ENCODE measurements at regions not wholly inside any gene's neighbourhood (a gene's known extent, or its start where the extent isn't known, plus 50 kb on each side); places are given as distances from the start of the nearest gene placed in this dataset.

GRCh38 chr4:113849771-113850170 is 88.2 kb upstream of the CAMK2D start:
- DNase-seq (ENCODE audit: low spot score) (no peak), FAIRE-seq (no peak)

GRCh38 chr4:113847710-113848109 is 86.2 kb upstream of the CAMK2D start:
- no peak for DNase-seq (ENCODE audit: low spot score)
- FAIRE-seq, result no peak

GRCh38 chr4:113846433-113846832 is 84.9 kb upstream of the CAMK2D start:
- FAIRE-seq, result no peak
- no peak for DNase-seq (ENCODE audit: low spot score)

GRCh38 chr4:113845138-113845537 is 83.6 kb upstream of the CAMK2D start:
- DNase-seq (ENCODE audit: low spot score) (no peak), FAIRE-seq (no peak)

DNA sequence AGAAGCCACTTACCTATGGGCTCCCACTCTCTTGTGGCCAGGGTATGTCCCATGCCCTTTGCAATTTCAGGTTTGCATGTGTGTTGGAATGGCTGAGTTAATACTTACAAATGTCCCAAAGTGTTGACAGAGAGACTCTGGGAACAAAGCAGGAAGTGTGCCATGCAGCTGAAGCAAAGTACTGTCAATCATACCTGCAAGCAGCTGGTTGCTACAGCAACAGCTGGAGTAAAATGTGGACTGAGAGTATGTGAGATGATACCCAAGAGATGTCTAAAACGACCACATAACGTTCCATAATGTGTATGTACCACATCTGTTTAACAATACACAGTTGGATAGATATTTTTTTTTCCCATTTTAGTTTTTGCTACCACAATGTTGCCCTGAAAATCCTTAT is 82.8 kb upstream of the CAMK2D start:
- no peak for FAIRE-seq
- DNase-seq (ENCODE audit: low spot score), result no peak

GRCh38 chr4:113840861-113841260 is 79.3 kb upstream of the CAMK2D start:
- no peak for DNase-seq (ENCODE audit: low spot score)
- FAIRE-seq, result no peak

- DNase-seq (ENCODE audit: low spot score) (no peak), FAIRE-seq (no peak)
Measured at GRCh38 chr4:113838460-113838859, 76.9 kb upstream of the CAMK2D start.

- FAIRE-seq, result peak; percentile 9
- DNase-seq (ENCODE audit: low spot score), result peak; percentile 17
Measured at GRCh38 chr4:113837397-113837796, 75.9 kb upstream of the CAMK2D start.

DNA sequence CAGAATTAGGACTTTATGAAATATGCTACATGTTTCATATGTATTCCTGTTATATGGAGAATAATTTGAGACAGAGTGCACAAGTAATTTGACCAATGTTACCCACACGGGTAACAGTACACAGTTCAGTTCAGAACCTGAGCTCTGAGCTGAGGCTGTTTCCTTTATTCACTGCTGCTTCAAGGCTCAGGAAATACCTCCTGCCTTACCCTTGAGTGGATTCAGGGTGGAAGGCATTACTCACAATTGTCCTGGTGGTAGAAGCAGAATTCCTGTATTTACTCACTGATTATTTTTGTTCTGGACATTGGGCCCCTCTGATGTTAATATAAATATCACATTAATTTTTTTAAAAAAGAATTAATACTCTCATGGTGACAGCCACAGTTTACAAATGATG is 73.5 kb upstream of the CAMK2D start:
- no peak for DNase-seq (ENCODE audit: low spot score)
- FAIRE-seq, result no peak

DNA sequence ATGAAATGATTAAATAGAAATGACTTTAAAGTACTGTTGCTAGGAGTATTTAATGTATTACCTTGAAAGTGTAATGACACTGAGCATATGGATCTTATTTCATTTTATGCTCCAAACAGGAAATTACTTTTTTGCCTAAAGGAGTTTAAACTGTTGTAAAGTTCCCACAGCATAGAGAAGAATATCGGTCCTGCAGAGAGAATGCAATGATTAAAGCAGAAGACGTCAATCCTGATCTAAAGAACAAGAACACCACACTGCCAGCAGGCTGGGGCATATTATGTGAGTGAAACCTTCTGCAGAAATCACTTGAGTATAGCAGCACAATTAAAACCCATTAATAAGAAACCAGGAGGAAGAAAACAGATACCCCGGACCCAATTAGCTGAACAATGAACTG is 72.8 kb upstream of the CAMK2D start:
- DNase-seq (ENCODE audit: low spot score), result no peak
- FAIRE-seq, result no peak

GRCh38 chr4:113832803-113833202 is 71.3 kb upstream of the CAMK2D start:
- no peak for FAIRE-seq

DNA sequence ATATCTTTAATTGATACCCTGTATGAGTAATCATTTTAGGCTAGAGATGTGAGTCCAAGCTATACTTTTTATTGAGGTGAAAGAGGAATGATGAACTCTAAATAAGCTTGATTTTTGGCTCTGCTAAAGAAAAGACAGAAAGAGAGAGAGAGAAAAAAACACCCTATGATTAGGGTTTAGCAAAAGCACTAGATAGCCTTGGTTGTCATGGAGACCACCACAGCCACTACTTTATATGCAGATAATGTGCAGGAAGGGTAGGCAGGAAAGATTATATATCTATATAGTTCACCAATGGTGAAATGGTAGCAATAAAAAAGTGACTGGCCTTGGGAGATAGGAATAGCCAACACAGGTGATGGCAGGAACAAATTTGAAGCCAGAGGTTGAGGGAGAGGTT is 69.9 kb upstream of the CAMK2D start:
- FAIRE-seq (no peak), DNase-seq (ENCODE audit: low spot score) (no peak)

More at GRCh38 chr4:113832803-113833202, 71.3 kb upstream of the CAMK2D start:
- DNase-seq (ENCODE audit: low spot score), result no peak

GRCh38 chr4:113828702-113829101 is 67.2 kb upstream of the CAMK2D start:
- no peak for DNase-seq (ENCODE audit: low spot score)
- no peak for FAIRE-seq

GRCh38 chr4:113827285-113827684 is 65.7 kb upstream of the CAMK2D start:
- FAIRE-seq, result no peak
- no peak for DNase-seq (ENCODE audit: low spot score)

DNA sequence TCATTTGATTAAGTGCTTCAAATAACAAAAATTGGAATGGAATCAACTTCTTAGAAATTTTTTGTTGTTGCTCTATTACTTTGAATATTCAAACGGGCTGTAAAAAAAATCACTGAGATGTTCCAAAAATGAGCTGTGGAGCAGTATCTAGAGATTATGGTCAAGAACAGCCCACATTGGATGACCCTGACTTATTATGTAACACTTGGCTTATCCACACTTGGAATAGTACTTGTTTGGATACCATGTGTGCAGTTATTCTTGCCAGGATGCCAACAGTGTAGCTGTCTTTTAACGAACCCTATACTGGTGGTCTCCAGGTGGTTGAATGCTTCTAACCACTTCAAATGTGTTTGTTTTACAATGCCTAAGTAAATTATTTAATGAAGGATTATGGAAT is 64.9 kb upstream of the CAMK2D start:
- no peak for FAIRE-seq

DNA sequence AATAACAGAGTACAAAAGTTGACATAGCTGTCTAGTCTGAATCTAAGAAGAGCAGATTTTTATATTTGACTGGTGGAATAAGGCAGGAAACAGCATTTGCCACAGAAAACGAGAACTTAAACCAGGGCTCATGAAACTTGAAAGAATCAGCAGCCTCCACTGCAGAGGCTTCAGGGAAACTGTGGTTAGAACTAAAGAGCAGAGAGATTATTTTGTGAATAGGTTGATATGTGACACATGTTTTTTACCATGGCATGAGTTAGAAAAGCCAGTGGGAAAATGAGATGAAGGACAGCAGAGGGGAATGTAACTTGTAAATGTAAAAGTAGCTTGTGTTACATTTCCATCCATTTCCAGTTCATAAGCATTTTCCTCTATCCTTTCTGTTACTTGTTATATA is 63.7 kb upstream of the CAMK2D start:
- no peak for DNase-seq (ENCODE audit: low spot score)
- no peak for FAIRE-seq

More for the DNA sequence above, 64.9 kb upstream of the CAMK2D start:
- DNase-seq (ENCODE audit: low spot score), result no peak

DNA sequence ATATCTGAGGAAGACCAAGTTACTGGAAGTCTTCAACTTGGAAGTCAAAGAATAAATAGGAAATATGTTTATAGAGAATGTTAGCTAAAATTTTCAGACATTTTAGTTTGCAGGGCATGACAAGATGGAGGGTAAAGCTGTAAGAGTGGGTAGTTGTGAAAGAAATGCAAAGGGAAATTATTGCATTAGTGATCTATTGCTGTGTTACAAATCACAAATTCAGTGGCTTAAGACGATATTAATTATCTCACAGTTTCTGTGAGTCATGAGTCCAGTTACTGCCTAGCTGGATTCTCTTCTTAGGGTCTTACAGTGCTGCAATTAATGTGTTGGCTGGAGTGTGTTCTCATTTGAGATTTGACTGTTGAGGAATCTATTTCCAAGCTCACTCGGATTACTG is 62.9 kb upstream of the CAMK2D start:
- DNase-seq (ENCODE audit: low spot score), result no peak
- FAIRE-seq, result no peak

GRCh38 chr4:113823291-113823659 is 61.7 kb upstream of the CAMK2D start:
- FAIRE-seq (no peak), DNase-seq (ENCODE audit: low spot score) (no peak)

GRCh38 chr4:113822555-113823290 is 61.2 kb upstream of the CAMK2D start:
- DNase-seq (ENCODE audit: low spot score) (no peak), FAIRE-seq (no peak)

DNA sequence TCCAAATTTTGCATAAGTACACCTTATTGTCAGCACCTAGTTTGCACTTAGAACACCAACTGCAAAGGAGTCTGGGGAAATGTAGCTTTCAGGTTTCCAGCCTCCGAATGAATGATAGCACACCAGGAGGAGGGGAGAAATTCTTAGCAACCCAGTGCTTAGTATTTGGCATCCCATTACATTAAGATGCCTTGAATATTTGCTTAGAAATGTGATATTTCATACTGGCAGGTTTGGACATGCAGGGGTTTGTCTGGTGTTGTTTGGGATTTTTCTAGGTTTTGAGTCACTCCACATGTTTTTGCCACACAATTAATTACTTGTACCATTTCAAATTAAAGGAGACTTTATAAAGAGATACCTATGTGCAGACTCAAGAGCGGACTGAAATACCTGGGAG is 60.3 kb upstream of the CAMK2D start:
- FAIRE-seq (no peak), DNase-seq (ENCODE audit: low spot score) (no peak)

DNA sequence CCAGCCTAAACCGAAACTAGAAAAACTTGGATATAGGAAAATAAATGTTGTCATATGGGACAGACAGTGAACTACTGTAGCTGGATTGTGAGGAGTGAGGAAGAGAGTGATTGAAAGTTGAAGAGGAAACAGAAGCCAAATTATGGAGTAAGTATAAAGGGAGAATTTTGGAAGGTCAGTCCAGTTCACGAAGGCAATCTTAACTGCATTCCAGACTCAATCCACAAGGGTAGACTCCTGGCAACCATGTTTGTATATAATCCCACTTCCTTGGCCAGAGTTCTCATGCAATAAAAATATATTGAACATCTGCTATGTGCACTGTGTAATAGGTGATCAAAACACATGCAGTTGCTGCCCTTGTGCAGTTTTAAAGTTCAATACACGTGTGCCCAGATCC is 58.6 kb upstream of the CAMK2D start:
- FAIRE-seq, result no peak
- no peak for DNase-seq (ENCODE audit: low spot score)

- DNase-seq (ENCODE audit: low spot score), result no peak
- no peak for FAIRE-seq
Measured at GRCh38 chr4:113815826-113816225, 54.3 kb upstream of the CAMK2D start.

GRCh38 chr4:113811359-113811758 is 49.8 kb upstream of the CAMK2D start:
- DNase-seq (ENCODE audit: low spot score) (no peak), FAIRE-seq (no peak)
